ENCODE measurements at regions not wholly inside any gene's neighbourhood (a gene's known extent, or its start where the extent isn't known, plus 50 kb on each side); places are given as distances from the start of the nearest gene placed in this dataset.

GRCh38 chr9:13673348-13673747 is 393.9 kb upstream of the MPDZ start:
- Histone ChIP-seq H3K27me3 (ENCODE audit: control insufficient read depth in 1 of 2, insufficient read depth in 2 of 2, low read length in 2 of 2) (no peaks in the 10 kb centered on the region), H4K20me1 (ENCODE audit: insufficient read depth, low read length) (no peaks in the 10 kb centered on the region), H3K27ac (ENCODE audit: extremely low read length, insufficient read depth, low read length) (no peak overlapping the region), H3K79me2 (ENCODE audit: insufficient read depth, low read length) (no peaks in the 10 kb centered on the region), H3K9ac (ENCODE audit: insufficient read depth, low read depth, low read length) (no peak overlapping the region), H3K4me3 (replicated peaks in 1 of 3; ENCODE audit: insufficient read depth in 1 of 3, low read depth in 2 of 3, low read length in 3 of 3) (no peak overlapping the region), H3K36me3 (replicated peaks in 1 of 2; ENCODE audit: control insufficient read depth in 1 of 2, insufficient read depth in 2 of 2, low read length in 2 of 2) (no peaks in the 10 kb centered on the region), H2AFZ (ENCODE audit: low read length) (no peak overlapping the region), H3K4me1 (ENCODE audit: insufficient read depth, low read length) (no peaks in the 10 kb centered on the region), H3K4me2 (ENCODE audit: low read depth, low read length) (no peak overlapping the region), H3K9me3 (ENCODE audit: low read length) (no peaks in the 10 kb centered on the region)
- FAIRE-seq (no peak), ATAC-seq (no peak), DNase-seq (ENCODE audit: low spot score) (no peak)
- BruUV-seq (replicated peaks), result no TSS peak
- intact Hi-C loops (cut with micrococcal nuclease; ENCODE audit: unreplicated experiment), result no loop called here
- TF ChIP-seq ZSCAN5A (CRISPR knock-in tag; IDR thresholded peaks at IDR 0.05; ENCODE audit: borderline replicate concordance), result no peak
- no peak for TF ChIP-seq ZNF101 (CRISPR knock-in tag; IDR thresholded peaks at IDR 0.05; ENCODE audit: borderline replicate concordance, low read depth)
- no peak for TF ChIP-seq JUNB (CRISPR knock-in tag; IDR thresholded peaks at IDR 0.05; ENCODE audit: borderline replicate concordance)
- no peak for TF ChIP-seq CBX1 (IDR thresholded peaks at IDR 0.05; ENCODE audit: low read depth)
- no peak for TF ChIP-seq FOXJ3 (CRISPR knock-in tag; IDR thresholded peaks at IDR 0.05; ENCODE audit: borderline replicate concordance)
- TF ChIP-seq KDM3A (CRISPR knock-in tag; IDR thresholded peaks at IDR 0.05; ENCODE audit: low read depth), result no peak
- TF ChIP-seq MLX (CRISPR knock-in tag; IDR thresholded peaks at IDR 0.05), result no peak
- no peak for TF ChIP-seq CEBPZ (IDR thresholded peaks at IDR 0.05; ENCODE audit: low read length)
- TF ChIP-seq ZNF660 (CRISPR knock-in tag; IDR thresholded peaks at IDR 0.05; ENCODE audit: borderline replicate concordance, low read depth), result no peak
- no peak for TF ChIP-seq ATF5 (CRISPR knock-in tag; IDR thresholded peaks at IDR 0.05; ENCODE audit: low read depth)
- TF ChIP-seq DDIT3 (CRISPR knock-in tag; IDR thresholded peaks at IDR 0.05), result no peak
- CTCF ChIA-PET (ENCODE audit: low intra/inter-chr PET ratio, low total read pairs), result no interaction called here
- in situ Hi-C loops (cut with HindIII; ENCODE audit: extremely low pct_ligation_motif_present, low pct_unique_long_range_greater_than_20kb), result no loop called here
- 12% methylated on average over 3 of the region's 3 CpGs for WGBS (ENCODE audit: low lambda C conversion rate)
- POLR2A ChIA-PET, result no interaction called here
